Endothelial cell of umbilical vein (primary cell): ENCODE measurements at regions not wholly inside any gene's neighbourhood (a gene's known extent, or its start where the extent isn't known, plus 50 kb on each side); places are given as distances from the start of the nearest gene placed in this dataset.

ENCODE experiments used
- CTCF ChIP-seq, 2 donors: IDR thresholded peaks; 1 replicate in 1 of 2; 2 replicates in 1 of 2; pipeline ENCODE4 v1.5.1; 2011; ENCODE audit warnings: low read length in 2 of 2, mild to moderate bottlenecking in 2 of 2, moderate library complexity in 2 of 2, control low read depth in 1 of 2, inconsistent platforms in 1 of 2, low read depth in 1 of 2; ENCODE audit not compliant: insufficient read depth in 1 of 2; ENCODE audit errors: extremely low read depth in 1 of 2
- FOS ChIP-seq: IDR thresholded peaks from 2 replicates; pipeline ENCODE4 v1.6.1; 2011; ENCODE audit warnings: mild to moderate bottlenecking, low read length, moderate library complexity, borderline replicate concordance; ENCODE audit not compliant: insufficient read depth

- TF ChIP-seq CTCF (IDR thresholded peaks at IDR 0.05; ENCODE audit: extremely low read depth in 1 of 2, insufficient read depth in 1 of 2, low read depth in 1 of 2, low read length in 2 of 2) (no peak), FOS (no peak)
Measured at GRCh38 chr6:120816794-120817193, 517.5 kb downstream of the TBC1D32 start.
